B cell (primary cell): ENCODE measurements at regions not wholly inside any gene's neighbourhood (a gene's known extent, or its start where the extent isn't known, plus 50 kb on each side); places are given as distances from the start of the nearest gene placed in this dataset.

Source experiments
- ATAC-seq: fragments of 200-7000 bp; cut with Tn5 transposase; one replicate; pipeline ENCODE4 v1.10.0; 2021; ENCODE audit warnings: low read depth, mild to moderate bottlenecking, moderate number of reproducible peaks, moderate library complexity
- CTCF ChIA-PET: fragments of 350-600 bp; sonication (Branson Sonifier 250); formaldehyde crosslinking; loops from one replicate; lab custom pipeline; 2021; ENCODE audit warnings: antibody characterized with exemption, inconsistent platforms; lab: Charles Lee
- POLR2A ChIA-PET: fragments of 350-600 bp; sonication (Branson Sonifier 250); formaldehyde crosslinking; loops from one replicate; lab custom pipeline; 2021; ENCODE audit warnings: antibody characterized with exemption; lab: Charles Lee
- DNase-seq: peaks from one replicate; pipeline ENCODE4 v3.0.0; 2013
- H2AFZ ChIP-seq: 2 replicates; pipeline ENCODE4 v1.6.1; 2012; ENCODE audit warnings: mild to moderate bottlenecking, low read depth, low read length; ENCODE audit not compliant: insufficient read depth, poor library complexity, severe bottlenecking
- H3K27ac ChIP-seq, 2 donors: 1 replicate in 1 of 2; 2 replicates in 1 of 2; pipeline ENCODE4 v1.5.1; 2012 to 2013; ENCODE audit warnings: low read length in 2 of 2, mild to moderate bottlenecking in 2 of 2, moderate library complexity in 1 of 2
- H3K27me3 ChIP-seq, 4 experiments: fragments of 200-600 bp in 1 of 4; sonication (generic) in 1 of 4; replicated peaks in 1 of 4; 1 replicate in 2 of 4; 2 replicates in 2 of 4; pipeline versions ENCODE4 v1.6.1 to v1.7.0; 2013 to 2016; ENCODE audit warnings: low read length in 3 of 4, mild to moderate bottlenecking in 2 of 4, mixed read lengths in 1 of 4, moderate library complexity in 1 of 4; ENCODE audit not compliant: insufficient read depth in 4 of 4, control insufficient read depth in 3 of 4; ENCODE audit errors: control extremely low read depth in 1 of 4
- H3K36me3 ChIP-seq, 2 experiments: replicated peaks in 1 of 2; 1 replicate in 1 of 2; 2 replicates in 1 of 2; pipeline versions ENCODE4 v1.6.1 to v1.7.1; 2013; ENCODE audit warnings: low read length in 1 of 2; ENCODE audit not compliant: insufficient read depth in 2 of 2, control insufficient read depth in 1 of 2; ENCODE audit errors: control extremely low read depth in 1 of 2, extremely low read depth in 1 of 2
- H3K4me1 ChIP-seq, 2 donors: fragments of 200-600 bp in 1 of 2; sonication (generic) in 1 of 2; 1 replicate in 1 of 2; 2 replicates in 1 of 2; pipeline versions ENCODE4 v1.5.1 to v1.6.1; 2013 to 2017; ENCODE audit warnings: low read length in 2 of 2; ENCODE audit not compliant: control insufficient read depth in 2 of 2, insufficient read depth in 2 of 2
- H3K4me2 ChIP-seq: replicated peaks from 2 replicates; pipeline ENCODE3; 2012; ENCODE audit warnings: mild to moderate bottlenecking, low read depth, low read length; ENCODE audit not compliant: poor library complexity, severe bottlenecking
- H3K4me3 ChIP-seq, 5 experiments: fragments of 200-600 bp in 1 of 5; sonication (generic) in 1 of 5; 1 replicate in 3 of 5; 2 replicates in 2 of 5; pipeline versions ENCODE4 v1.5.1 to v1.7.0; 2011 to 2016; ENCODE audit warnings: low read length in 4 of 5, mild to moderate bottlenecking in 4 of 5, low read depth in 2 of 5, control low read depth in 1 of 5, moderate library complexity in 1 of 5; ENCODE audit not compliant: insufficient read depth in 1 of 5; ENCODE audit errors: control extremely low read depth in 1 of 5, extremely low read depth in 1 of 5
- H3K79me2 ChIP-seq: fragments of 200-600 bp; sonication (generic); one replicate; pipeline ENCODE4 v1.6.0; 2016; ENCODE audit warnings: low read length; ENCODE audit not compliant: control insufficient read depth, insufficient read depth
- H3K9ac ChIP-seq: fragments of 200-600 bp; sonication (generic); 2 replicates; pipeline ENCODE4 v1.6.1; 2017; ENCODE audit warnings: mild to moderate bottlenecking, low read length, moderate library complexity
- H3K9me3 ChIP-seq, 3 donors: one replicate each; pipeline versions ENCODE4 v1.6.1 to v1.7.1; 2013; ENCODE audit warnings: low read length in 2 of 3; ENCODE audit not compliant: control insufficient read depth in 2 of 3, insufficient read depth in 1 of 3; ENCODE audit errors: control extremely low read depth in 1 of 3
- H4K20me1 ChIP-seq: 2 replicates; pipeline ENCODE4 v1.6.0; 2012; ENCODE audit warnings: mild to moderate bottlenecking, low read length; ENCODE audit not compliant: insufficient read depth, control insufficient read depth, poor library complexity, severe bottlenecking
- H3K27ac Mint-ChIP-seq: one replicate; pipeline ENCODE4 v1.8.0; 2021; ENCODE audit warnings: mixed read lengths
- H3K27me3 Mint-ChIP-seq: one replicate; pipeline ENCODE4 v1.8.0; 2021; ENCODE audit warnings: mixed read lengths
- H3K4me1 Mint-ChIP-seq: one replicate; pipeline ENCODE4 v1.8.0; 2021; ENCODE audit warnings: mixed read lengths
- H3K4me3 Mint-ChIP-seq: one replicate; pipeline ENCODE4 v1.8.0; 2021; ENCODE audit warnings: mixed read lengths
- H3K9me3 Mint-ChIP-seq: one replicate; pipeline ENCODE4 v1.8.0; 2022; ENCODE audit warnings: mixed read lengths; ENCODE audit not compliant: insufficient read depth
- CTCF ChIP-seq: fragments of 200-600 bp; IDR thresholded peaks from one replicate; pipeline ENCODE4 v1.8.0; 2022; ENCODE audit warnings: antibody characterized with exemption, mild to moderate bottlenecking
- EZH2 ChIP-seq: IDR thresholded peaks from 2 replicates; pipeline ENCODE4 v1.6.1; 2012; ENCODE audit warnings: borderline replicate concordance, low read depth, mild to moderate bottlenecking, moderate library complexity, low read length; ENCODE audit not compliant: insufficient read depth, poor library complexity, severe bottlenecking
- WGBS: methylation state at CpG from one replicate; pipeline ENCODE4 v1.1.5; 2013; ENCODE audit warnings: missing lambda C conversion rate; ENCODE audit not compliant: insufficient coverage; 5-methylcytosine and 5-hydroxymethylcytosine counted together
- intact Hi-C: fragments of 100-400 bp; cut with micrococcal nuclease; formaldehyde crosslinking; loops from one replicate; pipeline ENCODE4 v1.10.0; 2022

- Mint-ChIP-seq H3K27ac (no peak overlapping the region), H3K27me3 (peaks cover 30% of the 10 kb centered on the region), H3K4me3 (no peak overlapping the region), H3K4me1 (no peaks in the 10 kb centered on the region), H3K9me3 (no peaks in the 10 kb centered on the region)
- no peak overlapping the region for H3K4me2 ChIP-seq
- CTCF ChIA-PET = no interaction called here
- no peaks in the 10 kb centered on the region for H3K79me2 ChIP-seq
- no peaks in the 10 kb centered on the region for H3K9me3 ChIP-seq
- DNase-seq = no peak
- H3K9ac ChIP-seq = no peak overlapping the region
- no peak overlapping the region for H3K4me3 ChIP-seq
- no peak overlapping the region for H3K27ac ChIP-seq
- H4K20me1 ChIP-seq = no peaks in the 10 kb centered on the region
- POLR2A ChIA-PET = no interaction called here
- no peak for ATAC-seq
- no peak for TF ChIP-seq EZH2
- TF ChIP-seq CTCF = no peak
- WGBS = 94% methylated on average over 6 of the region's 6 CpGs
- no peaks in the 10 kb centered on the region for H3K36me3 ChIP-seq
- no peak overlapping the region for H2AFZ ChIP-seq
- H3K27me3 ChIP-seq = peaks cover 0 to 4% (median 0%) of the 10 kb centered on the region in 4 experiments
- no peaks in the 10 kb centered on the region for H3K4me1 ChIP-seq
- intact Hi-C loops = no loop called here
Measured at GRCh38 chr5:172582940-172583339, 58.1 kb upstream of the NEURL1B start.

GRCh38 chr5:172581315-172581714 is 59.7 kb upstream of the NEURL1B start:
- Histone ChIP-seq H3K9me3 (no peaks in the 10 kb centered on the region), H3K4me1 (no peaks in the 10 kb centered on the region), H3K36me3 (no peaks in the 10 kb centered on the region), H3K9ac (no peak overlapping the region), H4K20me1 (no peaks in the 10 kb centered on the region), H3K4me2 (no peak overlapping the region), H2AFZ (no peak overlapping the region), H3K4me3 (no peak overlapping the region), H3K27ac (no peak overlapping the region), H3K27me3 (peaks cover 0 to 4% (median 0%) of the 10 kb centered on the region in 4 experiments), H3K79me2 (no peaks in the 10 kb centered on the region)
- no peak overlapping the region for H3K27ac Mint-ChIP-seq
- no peaks in the 10 kb centered on the region for H3K4me1 Mint-ChIP-seq
- H3K4me3 Mint-ChIP-seq = no peak overlapping the region
- TF ChIP-seq EZH2 (no peak), CTCF (no peak)
- CTCF ChIA-PET = no interaction called here
- ATAC-seq = no peak
- WGBS = no CpG with 5 or more reads among the region's 4 CpGs
- H3K27me3 Mint-ChIP-seq = peaks cover 30% of the 10 kb centered on the region
- H3K9me3 Mint-ChIP-seq = no peaks in the 10 kb centered on the region
- POLR2A ChIA-PET = interaction anchor here (0.6 kb wide), 1 partner anchor 10 kb away, joined by 3 read pairs; no protein-coding TSS in a partner anchor
- intact Hi-C loops = no loop called here
- no peak for DNase-seq
